ENCODE measurements at regions not wholly inside any gene's neighbourhood (a gene's known extent, or its start where the extent isn't known, plus 50 kb on each side); places are given as distances from the start of the nearest gene placed in this dataset.

DNA sequence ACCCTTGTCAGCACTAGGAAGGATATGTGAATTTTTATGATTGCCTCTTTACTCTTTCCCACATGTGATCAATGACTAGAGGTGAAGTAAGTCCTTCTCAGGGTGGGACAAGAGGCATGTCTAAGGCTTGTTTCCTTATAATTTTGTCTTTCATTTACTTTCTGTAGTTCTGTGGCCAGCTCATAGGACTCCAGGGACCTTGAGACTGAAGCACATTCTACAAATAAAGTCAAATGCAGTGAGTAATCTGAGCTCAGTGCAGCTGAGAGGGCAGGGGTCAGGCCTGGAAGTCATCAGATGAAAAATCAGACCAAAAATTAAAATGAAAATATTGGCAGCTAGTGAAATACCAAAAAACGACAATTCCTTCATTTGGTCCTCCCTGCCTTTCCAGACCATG lies 424.7 kb upstream of the THBS1 start:
- CTCF ChIA-PET (ENCODE audit: partially characterized antibody), result interaction anchor here (0.7 to 2.3 kb wide), 8 partner anchors 11 to 441 kb away, joined by 3 to 10 read pairs (median 4); no protein-coding TSS in a partner anchor
- FAIRE-seq, result no peak
- no peak overlapping the region for H3K27ac ChIP-seq (ENCODE audit: low read depth, low read length)
- TF ChIP-seq GABPA (IDR thresholded peaks at IDR 0.05; ENCODE audit: borderline replicate concordance, insufficient read depth, low read length), result no peak
- TF ChIP-seq, protein P1, sequence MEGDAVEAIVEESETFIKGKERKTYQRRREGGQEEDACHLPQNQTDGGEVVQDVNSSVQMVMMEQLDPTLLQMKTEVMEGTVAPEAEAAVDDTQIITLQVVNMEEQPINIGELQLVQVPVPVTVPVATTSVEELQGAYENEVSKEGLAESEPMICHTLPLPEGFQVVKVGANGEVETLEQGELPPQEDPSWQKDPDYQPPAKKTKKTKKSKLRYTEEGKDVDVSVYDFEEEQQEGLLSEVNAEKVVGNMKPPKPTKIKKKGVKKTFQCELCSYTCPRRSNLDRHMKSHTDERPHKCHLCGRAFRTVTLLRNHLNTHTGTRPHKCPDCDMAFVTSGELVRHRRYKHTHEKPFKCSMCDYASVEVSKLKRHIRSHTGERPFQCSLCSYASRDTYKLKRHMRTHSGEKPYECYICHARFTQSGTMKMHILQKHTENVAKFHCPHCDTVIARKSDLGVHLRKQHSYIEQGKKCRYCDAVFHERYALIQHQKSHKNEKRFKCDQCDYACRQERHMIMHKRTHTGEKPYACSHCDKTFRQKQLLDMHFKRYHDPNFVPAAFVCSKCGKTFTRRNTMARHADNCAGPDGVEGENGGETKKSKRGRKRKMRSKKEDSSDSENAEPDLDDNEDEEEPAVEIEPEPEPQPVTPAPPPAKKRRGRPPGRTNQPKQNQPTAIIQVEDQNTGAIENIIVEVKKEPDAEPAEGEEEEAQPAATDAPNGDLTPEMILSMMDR (IDR thresholded peaks at IDR 0.05; ENCODE audit: control extremely low read depth in 1 of 3, insufficient read depth in 1 of 3, low read depth in 1 of 3, low read length in 3 of 3), result no peak
- TF ChIP-seq RBBP5 (IDR thresholded peaks at IDR 0.05; ENCODE audit: borderline replicate concordance, low read depth, low read length), result no peak
- TF ChIP-seq RFX5 (IDR thresholded peaks at IDR 0.05; ENCODE audit: borderline replicate concordance, low read depth, low read length), result no peak
- TF ChIP-seq SIRT6 (IDR thresholded peaks at IDR 0.05; ENCODE audit: low read length), result no peak
- no peak for TF ChIP-seq POLR2A (IDR thresholded peaks at IDR 0.05; ENCODE audit: control extremely low read depth in 1 of 2, low read depth in 2 of 2, low read length in 2 of 2)
- no peak for TF ChIP-seq TEAD4 (IDR thresholded peaks at IDR 0.05; ENCODE audit: low read depth, low read length)
- no peak for TF ChIP-seq KDM5A (IDR thresholded peaks at IDR 0.05; ENCODE audit: low read length)
- TF ChIP-seq, protein P2, sequence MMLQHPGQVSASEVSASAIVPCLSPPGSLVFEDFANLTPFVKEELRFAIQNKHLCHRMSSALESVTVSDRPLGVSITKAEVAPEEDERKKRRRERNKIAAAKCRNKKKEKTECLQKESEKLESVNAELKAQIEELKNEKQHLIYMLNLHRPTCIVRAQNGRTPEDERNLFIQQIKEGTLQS (IDR thresholded peaks at IDR 0.05; ENCODE audit: insufficient read depth, low read depth, low read length), result no peak
- TF ChIP-seq, protein P3, sequence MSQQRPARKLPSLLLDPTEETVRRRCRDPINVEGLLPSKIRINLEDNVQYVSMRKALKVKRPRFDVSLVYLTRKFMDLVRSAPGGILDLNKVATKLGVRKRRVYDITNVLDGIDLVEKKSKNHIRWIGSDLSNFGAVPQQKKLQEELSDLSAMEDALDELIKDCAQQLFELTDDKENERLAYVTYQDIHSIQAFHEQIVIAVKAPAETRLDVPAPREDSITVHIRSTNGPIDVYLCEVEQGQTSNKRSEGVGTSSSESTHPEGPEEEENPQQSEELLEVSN (IDR thresholded peaks at IDR 0.05), result no peak
- TF ChIP-seq RXRA (IDR thresholded peaks at IDR 0.05; ENCODE audit: insufficient read depth, low read depth, low read length), result no peak

More for the DNA sequence above, 424.7 kb upstream of the THBS1 start:
- Histone ChIP-seq H3K79me2 (ENCODE audit: control insufficient read depth in 1 of 2, insufficient read depth in 2 of 2, low read length in 2 of 2) (no peaks in the 10 kb centered on the region), H3K14ac (ENCODE audit: insufficient read length) (no peak overlapping the region), H3K23me2 (ENCODE audit: low read depth, low read length) (no peaks in the 10 kb centered on the region), H3K23ac (ENCODE audit: insufficient read length) (no peak overlapping the region), H2AK5ac (ENCODE audit: low read depth, low read length) (no peak overlapping the region), H2AFZ (ENCODE audit: low read length) (no peak overlapping the region), H3K9ac (replicated peaks in 1 of 4; ENCODE audit: extremely low read depth in 1 of 4, low read depth in 3 of 4, low read length in 3 of 4) (no peak overlapping the region), H2BK20ac (ENCODE audit: low read length) (no peak overlapping the region), H3K9me3 (ENCODE audit: insufficient read depth in 2 of 2, low read depth in 1 of 2, low read length in 1 of 2) (no peaks in the 10 kb centered on the region), H4K8ac (ENCODE audit: extremely low read depth, insufficient read depth, low read length) (no peak overlapping the region), H3K4me2 (ENCODE audit: insufficient read depth in 1 of 2, low read depth in 2 of 2, low read length in 2 of 2) (no peak overlapping the region), H2BK120ac (replicated peaks; ENCODE audit: low read depth, low read length) (no peak overlapping the region), H3K4me3 (ENCODE audit: extremely low read depth in 1 of 4, insufficient read depth in 2 of 4, low read depth in 3 of 4, low read length in 4 of 4) (no peak overlapping the region), H4K91ac (replicated peaks; ENCODE audit: insufficient read length, low read length) (no peak overlapping the region), H2BK12ac (ENCODE audit: low read depth, low read length) (no peak overlapping the region), H3K56ac (replicated peaks; ENCODE audit: insufficient read length, low read depth, low read length) (no peak overlapping the region), H2BK5ac (ENCODE audit: low read depth, low read length) (no peak overlapping the region), H4K20me1 (replicated peaks in 1 of 2; ENCODE audit: control insufficient read depth in 1 of 2, insufficient read depth in 2 of 2, low read length in 2 of 2) (no peaks in the 10 kb centered on the region), H3K36me3 (ENCODE audit: control insufficient read depth in 2 of 4, insufficient read depth in 4 of 4, low read length in 3 of 4) (no peaks in the 10 kb centered on the region), H3K79me1 (ENCODE audit: low read depth, low read length) (no peaks in the 10 kb centered on the region), H3K4me1 (replicated peaks in 1 of 4; ENCODE audit: control insufficient read depth in 3 of 4, insufficient read depth in 4 of 4, low read length in 3 of 4) (peaks cover 0 to 3% (median 0%) of the 10 kb centered on the region in 4 experiments; a peak in 1 of 7 replicates), H3K18ac (ENCODE audit: extremely low read depth, low read length) (no peak overlapping the region), H3K27me3 (replicated peaks in 1 of 4; ENCODE audit: control insufficient read depth in 3 of 4, extremely low read depth in 1 of 4, insufficient read depth in 3 of 4, low read length in 3 of 4) (no peaks in the 10 kb centered on the region), H3K4ac (replicated peaks; ENCODE audit: insufficient read length, low read depth, low read length) (no peak overlapping the region), H4K5ac (ENCODE audit: insufficient read length, low read depth, low read length) (no peak overlapping the region), H2BK15ac (ENCODE audit: low read length) (no peak overlapping the region)
- WGBS, 2 experiments (ENCODE audit: extremely low coverage in 1 of 2, insufficient coverage in 1 of 2, insufficient read length in 1 of 2, insufficient replicate concordance in 2 of 2, low coverage in 1 of 2, low lambda C conversion rate in 2 of 2, missing lambda C conversion rate in 1 of 2), result 79% methylated on average over 1 of the region's 1 CpG; no CpG with 5 or more reads in 1 of the 2 experiments
- POLR2A ChIA-PET (ENCODE audit: partially characterized antibody), result no interaction called here
- DNase-seq (ENCODE audit: low read depth in 1 of 2, low spot score in 2 of 2), result no peak
